ENCODE measurements at regions not wholly inside any gene's neighbourhood (a gene's known extent, or its start where the extent isn't known, plus 50 kb on each side); places are given as distances from the start of the nearest gene placed in this dataset.
"Not testable (repeated sequence)": the region's sequence is repeated elsewhere in the genome, so short reads cannot be mapped to it uniquely, and the experiment has no call there.

GRCh38 chr2:13532781-13533523, 816.2 kb downstream of the TRIB2 start:
- H3K4me1 ChIP-seq (ENCODE audit: control insufficient read depth in 5 of 5, insufficient read depth in 5 of 5, low read length in 5 of 5); H3K9ac ChIP-seq (ENCODE audit: low read length in 5 of 5); H3K27ac ChIP-seq (ENCODE audit: low read depth, low read length); H3K36me3 ChIP-seq (ENCODE audit: control insufficient read depth in 5 of 5, insufficient read depth in 5 of 5, low read length in 5 of 5); H3K27me3 ChIP-seq (ENCODE audit: control insufficient read depth in 5 of 5, insufficient read depth in 4 of 5, low read length in 5 of 5); H3K9me3 ChIP-seq (ENCODE audit: control insufficient read depth in 5 of 5, low read length in 5 of 5); H3K4me3 ChIP-seq (ENCODE audit: low read depth in 1 of 5, low read length in 5 of 5): not testable (repeated sequence)

- no peaks in the 10 kb centered on the region for H3K36me3 ChIP-seq (ENCODE audit: control insufficient read depth in 5 of 5, insufficient read depth in 5 of 5, low read length in 5 of 5)
These were observed 816.8 kb downstream of the TRIB2 start for GRCh38 chr2:13533524-13533922.

GRCh38 chr2:13536941-13537340, 820.2 kb downstream of the TRIB2 start:
- H3K27ac ChIP-seq (ENCODE audit: low read depth, low read length), result no peak overlapping the region
- no peak overlapping the region for H3K4me3 ChIP-seq (ENCODE audit: low read depth in 1 of 5, low read length in 5 of 5)
- no peaks in the 10 kb centered on the region for H3K36me3 ChIP-seq (ENCODE audit: control insufficient read depth in 5 of 5, insufficient read depth in 5 of 5, low read length in 5 of 5)
- no peak overlapping the region for H3K9ac ChIP-seq (ENCODE audit: low read length in 5 of 5)
- H3K4me1 ChIP-seq (ENCODE audit: control insufficient read depth in 5 of 5, insufficient read depth in 5 of 5, low read length in 5 of 5), result no peaks in the 10 kb centered on the region
- no peaks in the 10 kb centered on the region for H3K27me3 ChIP-seq (ENCODE audit: control insufficient read depth in 5 of 5, insufficient read depth in 4 of 5, low read length in 5 of 5)
- no peaks in the 10 kb centered on the region for H3K9me3 ChIP-seq (ENCODE audit: control insufficient read depth in 5 of 5, low read length in 5 of 5)

More at GRCh38 chr2:13533524-13533922, 816.8 kb downstream of the TRIB2 start:
- Histone ChIP-seq H3K27me3 (ENCODE audit: control insufficient read depth in 5 of 5, insufficient read depth in 4 of 5, low read length in 5 of 5) (no peaks in the 10 kb centered on the region), H3K4me3 (ENCODE audit: low read depth in 1 of 5, low read length in 5 of 5) (no peak overlapping the region), H3K9ac (ENCODE audit: low read length in 5 of 5) (no peak overlapping the region), H3K4me1 (ENCODE audit: control insufficient read depth in 5 of 5, insufficient read depth in 5 of 5, low read length in 5 of 5) (no peaks in the 10 kb centered on the region), H3K27ac (ENCODE audit: low read depth, low read length) (no peak overlapping the region), H3K9me3 (ENCODE audit: control insufficient read depth in 5 of 5, low read length in 5 of 5) (no peaks in the 10 kb centered on the region)

- Histone ChIP-seq H3K4me3 (ENCODE audit: low read depth in 1 of 5, low read length in 5 of 5) (no peak overlapping the region), H3K9me3 (ENCODE audit: control insufficient read depth in 5 of 5, low read length in 5 of 5) (no peaks in the 10 kb centered on the region), H3K9ac (ENCODE audit: low read length in 5 of 5) (no peak overlapping the region), H3K27ac (ENCODE audit: low read depth, low read length) (no peak overlapping the region), H3K4me1 (ENCODE audit: control insufficient read depth in 5 of 5, insufficient read depth in 5 of 5, low read length in 5 of 5) (no peaks in the 10 kb centered on the region), H3K27me3 (ENCODE audit: control insufficient read depth in 5 of 5, insufficient read depth in 4 of 5, low read length in 5 of 5) (no peaks in the 10 kb centered on the region), H3K36me3 (ENCODE audit: control insufficient read depth in 5 of 5, insufficient read depth in 5 of 5, low read length in 5 of 5) (no peaks in the 10 kb centered on the region)
These were observed 821.1 kb downstream of the TRIB2 start for GRCh38 chr2:13537771-13538349.

- no peak overlapping the region for H3K27ac ChIP-seq (ENCODE audit: low read depth, low read length)
These were observed 822.6 kb downstream of the TRIB2 start for GRCh38 chr2:13539296-13539695.

GRCh38 chr2:13542061-13542460, 825.3 kb downstream of the TRIB2 start:
- H3K9me3 ChIP-seq (ENCODE audit: control insufficient read depth in 5 of 5, low read length in 5 of 5), result no peaks in the 10 kb centered on the region
- H3K27ac ChIP-seq (ENCODE audit: low read depth, low read length), result no peak overlapping the region
- no peaks in the 10 kb centered on the region for H3K36me3 ChIP-seq (ENCODE audit: control insufficient read depth in 5 of 5, insufficient read depth in 5 of 5, low read length in 5 of 5)
- no peaks in the 10 kb centered on the region for H3K4me1 ChIP-seq (ENCODE audit: control insufficient read depth in 5 of 5, insufficient read depth in 5 of 5, low read length in 5 of 5)
- H3K4me3 ChIP-seq (ENCODE audit: low read depth in 1 of 5, low read length in 5 of 5), result no peak overlapping the region
- H3K27me3 ChIP-seq (ENCODE audit: control insufficient read depth in 5 of 5, insufficient read depth in 4 of 5, low read length in 5 of 5), result no peaks in the 10 kb centered on the region
- no peak overlapping the region for H3K9ac ChIP-seq (ENCODE audit: low read length in 5 of 5)

More at GRCh38 chr2:13539296-13539695, 822.6 kb downstream of the TRIB2 start:
- H3K4me1 ChIP-seq (ENCODE audit: control insufficient read depth in 5 of 5, insufficient read depth in 5 of 5, low read length in 5 of 5), result no peaks in the 10 kb centered on the region
- H3K36me3 ChIP-seq (ENCODE audit: control insufficient read depth in 5 of 5, insufficient read depth in 5 of 5, low read length in 5 of 5), result no peaks in the 10 kb centered on the region
- H3K9me3 ChIP-seq (ENCODE audit: control insufficient read depth in 5 of 5, low read length in 5 of 5), result no peaks in the 10 kb centered on the region
- no peak overlapping the region for H3K4me3 ChIP-seq (ENCODE audit: low read depth in 1 of 5, low read length in 5 of 5)
- H3K27me3 ChIP-seq (ENCODE audit: control insufficient read depth in 5 of 5, insufficient read depth in 4 of 5, low read length in 5 of 5), result no peaks in the 10 kb centered on the region
- H3K9ac ChIP-seq (ENCODE audit: low read length in 5 of 5), result no peak overlapping the region

GRCh38 chr2:13542642-13543041, 825.9 kb downstream of the TRIB2 start:
- Histone ChIP-seq H3K36me3 (ENCODE audit: control insufficient read depth in 5 of 5, insufficient read depth in 5 of 5, low read length in 5 of 5) (no peaks in the 10 kb centered on the region), H3K4me3 (ENCODE audit: low read depth in 1 of 5, low read length in 5 of 5) (no peak overlapping the region), H3K27ac (ENCODE audit: low read depth, low read length) (no peak overlapping the region), H3K27me3 (ENCODE audit: control insufficient read depth in 5 of 5, insufficient read depth in 4 of 5, low read length in 5 of 5) (no peaks in the 10 kb centered on the region), H3K9ac (ENCODE audit: low read length in 5 of 5) (no peak overlapping the region), H3K9me3 (ENCODE audit: control insufficient read depth in 5 of 5, low read length in 5 of 5) (no peaks in the 10 kb centered on the region), H3K4me1 (ENCODE audit: control insufficient read depth in 5 of 5, insufficient read depth in 5 of 5, low read length in 5 of 5) (no peaks in the 10 kb centered on the region)

GRCh38 chr2:13543550-13543949, 826.8 kb downstream of the TRIB2 start:
- Histone ChIP-seq H3K27ac (ENCODE audit: low read depth, low read length) (no peak overlapping the region), H3K4me3 (ENCODE audit: low read depth in 1 of 5, low read length in 5 of 5) (no peak overlapping the region), H3K27me3 (ENCODE audit: control insufficient read depth in 5 of 5, insufficient read depth in 4 of 5, low read length in 5 of 5) (no peaks in the 10 kb centered on the region), H3K4me1 (ENCODE audit: control insufficient read depth in 5 of 5, insufficient read depth in 5 of 5, low read length in 5 of 5) (no peaks in the 10 kb centered on the region), H3K36me3 (ENCODE audit: control insufficient read depth in 5 of 5, insufficient read depth in 5 of 5, low read length in 5 of 5) (no peaks in the 10 kb centered on the region), H3K9ac (ENCODE audit: low read length in 5 of 5) (no peak overlapping the region), H3K9me3 (ENCODE audit: control insufficient read depth in 5 of 5, low read length in 5 of 5) (no peaks in the 10 kb centered on the region)

- Histone ChIP-seq H3K27me3 (ENCODE audit: control insufficient read depth in 5 of 5, insufficient read depth in 4 of 5, low read length in 5 of 5) (no peaks in the 10 kb centered on the region), H3K9me3 (ENCODE audit: control insufficient read depth in 5 of 5, low read length in 5 of 5) (no peaks in the 10 kb centered on the region), H3K4me1 (ENCODE audit: control insufficient read depth in 5 of 5, insufficient read depth in 5 of 5, low read length in 5 of 5) (no peaks in the 10 kb centered on the region), H3K9ac (ENCODE audit: low read length in 5 of 5) (no peak overlapping the region), H3K36me3 (ENCODE audit: control insufficient read depth in 5 of 5, insufficient read depth in 5 of 5, low read length in 5 of 5) (no peaks in the 10 kb centered on the region), H3K27ac (ENCODE audit: low read depth, low read length) (no peak overlapping the region), H3K4me3 (ENCODE audit: low read depth in 1 of 5, low read length in 5 of 5) (no peak overlapping the region)
These were observed 828.6 kb downstream of the TRIB2 start for GRCh38 chr2:13545320-13545719.

- H3K27me3 ChIP-seq (ENCODE audit: control insufficient read depth in 5 of 5, insufficient read depth in 4 of 5, low read length in 5 of 5), result no peaks in the 10 kb centered on the region
- H3K9ac ChIP-seq (ENCODE audit: low read length in 5 of 5), result no peak overlapping the region
- H3K27ac ChIP-seq (ENCODE audit: low read depth, low read length), result no peak overlapping the region
- H3K4me1 ChIP-seq (ENCODE audit: control insufficient read depth in 5 of 5, insufficient read depth in 5 of 5, low read length in 5 of 5), result no peaks in the 10 kb centered on the region
- H3K36me3 ChIP-seq (ENCODE audit: control insufficient read depth in 5 of 5, insufficient read depth in 5 of 5, low read length in 5 of 5), result no peaks in the 10 kb centered on the region
- no peak overlapping the region for H3K4me3 ChIP-seq (ENCODE audit: low read depth in 1 of 5, low read length in 5 of 5)
- no peaks in the 10 kb centered on the region for H3K9me3 ChIP-seq (ENCODE audit: control insufficient read depth in 5 of 5, low read length in 5 of 5)
These were observed 829.4 kb downstream of the TRIB2 start for GRCh38 chr2:13546131-13546530.
